ENCODE measurements at regions not wholly inside any gene's neighbourhood (a gene's known extent, or its start where the extent isn't known, plus 50 kb on each side); places are given as distances from the start of the nearest gene placed in this dataset.

DNA sequence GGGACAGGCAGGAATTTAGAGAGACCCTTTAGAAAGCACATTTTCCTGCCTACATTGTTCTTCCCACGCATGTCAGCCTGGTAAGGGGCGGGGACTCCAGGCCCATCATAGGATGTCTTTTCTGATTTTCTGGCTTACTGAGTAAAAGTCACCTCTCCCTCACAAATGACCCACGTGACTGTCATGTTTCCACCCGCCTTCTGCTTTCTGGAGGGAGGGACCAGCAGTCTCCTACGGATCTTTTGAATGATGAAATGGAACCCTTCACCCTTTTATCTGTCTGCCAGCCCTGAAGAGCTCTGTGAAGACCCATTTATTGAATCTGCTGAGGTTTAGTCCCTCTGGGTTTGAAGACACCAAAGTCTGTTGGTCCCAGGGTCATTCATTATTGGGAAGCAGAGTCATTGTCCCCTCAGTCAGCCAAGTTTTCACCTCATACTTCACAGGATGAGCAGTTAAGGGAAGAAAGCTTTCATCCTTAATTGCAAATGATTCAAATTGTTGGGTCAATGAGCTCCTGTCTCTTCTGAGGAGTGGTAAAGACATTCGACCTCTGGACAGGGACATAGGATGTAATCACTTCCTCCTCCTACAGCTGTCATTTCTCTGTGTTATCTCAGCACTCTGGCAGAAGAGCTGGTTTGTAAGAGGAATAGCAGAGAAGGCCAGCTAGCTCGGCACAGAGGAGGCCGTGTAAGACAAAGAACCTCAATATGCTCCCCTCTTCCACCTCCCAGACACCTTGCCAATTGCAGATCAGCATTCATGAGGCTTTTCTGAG is 446.1 kb downstream of the HS3ST3B1 start (continued):
- TF ChIP-seq, protein P1, sequence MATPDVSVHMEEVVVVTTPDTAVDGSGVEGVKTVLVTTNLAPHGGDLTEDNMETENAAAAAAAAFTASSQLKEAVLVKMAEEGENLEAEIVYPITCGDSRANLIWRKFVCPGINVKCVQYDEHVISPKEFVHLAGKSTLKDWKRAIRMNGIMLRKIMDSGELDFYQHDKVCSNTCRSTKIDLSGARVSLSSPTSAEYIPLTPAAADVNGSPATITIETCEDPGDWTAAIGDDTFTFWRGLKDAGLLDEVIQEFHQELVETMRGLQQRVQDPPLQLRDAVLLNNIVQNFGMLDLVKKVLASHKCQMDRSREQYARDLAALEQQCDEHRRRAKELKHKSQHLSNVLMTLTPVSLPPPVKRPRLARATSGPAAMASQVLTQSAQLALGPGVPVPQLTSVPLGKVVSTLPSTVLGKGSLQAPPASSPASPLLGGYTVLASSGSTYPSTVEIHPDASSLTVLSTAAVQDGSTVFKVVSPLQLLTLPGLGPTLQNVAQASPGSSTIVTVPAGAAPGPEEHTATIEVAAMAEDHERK (CRISPR knock-in tag; IDR thresholded peaks at IDR 0.05; ENCODE audit: low read depth) = no peak
- TF ChIP-seq KLF15 (CRISPR knock-in tag; IDR thresholded peaks at IDR 0.05; ENCODE audit: borderline replicate concordance) (no peak), ZNF556 (CRISPR knock-in tag; IDR thresholded peaks at IDR 0.05; ENCODE audit: borderline replicate concordance) (no peak), NCOA5 (CRISPR knock-in tag; IDR thresholded peaks at IDR 0.05) (no peak), ERF (CRISPR knock-in tag; IDR thresholded peaks at IDR 0.05) (no peak), SRY (CRISPR knock-in tag; IDR thresholded peaks at IDR 0.05) (no peak), ZMAT3 (CRISPR knock-in tag; conservative IDR thresholded peaks at IDR 0.05) (no peak)
- TF ChIP-seq, protein P2, sequence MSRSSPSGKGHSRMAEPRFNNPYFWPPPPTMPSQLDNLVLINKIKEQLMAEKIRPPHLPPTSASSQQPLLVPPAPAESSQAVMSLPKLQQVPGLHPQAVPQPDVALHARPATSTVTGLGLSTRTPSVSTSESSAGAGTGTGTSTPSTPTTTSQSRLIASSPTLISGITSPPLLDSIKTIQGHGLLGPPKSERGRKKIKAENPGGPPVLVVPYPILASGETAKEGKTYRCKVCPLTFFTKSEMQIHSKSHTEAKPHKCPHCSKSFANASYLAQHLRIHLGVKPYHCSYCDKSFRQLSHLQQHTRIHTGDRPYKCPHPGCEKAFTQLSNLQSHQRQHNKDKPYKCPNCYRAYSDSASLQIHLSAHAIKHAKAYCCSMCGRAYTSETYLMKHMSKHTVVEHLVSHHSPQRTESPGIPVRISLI (CRISPR knock-in tag; IDR thresholded peaks at IDR 0.05; ENCODE audit: borderline replicate concordance) = no peak
- TF ChIP-seq, protein P3, sequence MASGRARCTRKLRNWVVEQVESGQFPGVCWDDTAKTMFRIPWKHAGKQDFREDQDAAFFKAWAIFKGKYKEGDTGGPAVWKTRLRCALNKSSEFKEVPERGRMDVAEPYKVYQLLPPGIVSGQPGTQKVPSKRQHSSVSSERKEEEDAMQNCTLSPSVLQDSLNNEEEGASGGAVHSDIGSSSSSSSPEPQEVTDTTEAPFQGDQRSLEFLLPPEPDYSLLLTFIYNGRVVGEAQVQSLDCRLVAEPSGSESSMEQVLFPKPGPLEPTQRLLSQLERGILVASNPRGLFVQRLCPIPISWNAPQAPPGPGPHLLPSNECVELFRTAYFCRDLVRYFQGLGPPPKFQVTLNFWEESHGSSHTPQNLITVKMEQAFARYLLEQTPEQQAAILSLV (CRISPR knock-in tag; IDR thresholded peaks at IDR 0.05; ENCODE audit: borderline replicate concordance) = no peak

All from HepG2 (cell line).